ENCODE measurements at regions not wholly inside any gene's neighbourhood (a gene's known extent, or its start where the extent isn't known, plus 50 kb on each side); places are given as distances from the start of the nearest gene placed in this dataset.
A peak's percentile ranks its signal among the peaks of the same experiment; 100 is the strongest.

DNA sequence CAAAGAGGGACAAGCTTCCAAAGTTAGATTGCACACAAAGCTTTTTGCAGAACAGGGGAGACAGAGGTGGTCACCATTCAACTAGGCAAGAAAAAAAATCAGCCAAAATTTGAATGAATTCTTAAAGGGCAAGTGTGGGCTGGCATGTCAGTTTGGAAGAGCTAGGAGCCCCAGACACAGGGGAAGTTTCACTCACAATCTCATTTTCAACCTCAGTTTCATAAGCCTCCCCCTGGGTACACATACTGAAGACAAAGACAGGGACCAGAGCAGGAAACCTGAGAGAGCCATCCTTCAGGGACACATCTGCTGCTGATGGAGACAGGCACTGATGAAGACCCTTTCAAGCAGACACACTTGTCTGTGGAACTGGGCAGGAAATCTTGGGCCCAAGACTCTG is 106.3 kb upstream of the PSMD7 start:
- Histone ChIP-seq H3K27ac (ENCODE audit: low read depth in 1 of 2, low read length in 2 of 2) (no peak overlapping the region), H3K36me3 (ENCODE audit: control insufficient read depth in 1 of 2, insufficient read depth in 2 of 2, low read length in 1 of 2) (no peaks in the 10 kb centered on the region), H3K9me3 (ENCODE audit: control insufficient read depth, low read length) (peaks cover 4% of the 10 kb centered on the region), H3K4me1 (ENCODE audit: control insufficient read depth in 1 of 2, insufficient read depth in 2 of 2, low read length in 2 of 2) (no peaks in the 10 kb centered on the region), H3K27me3 (ENCODE audit: control insufficient read depth in 1 of 2, insufficient read depth in 2 of 2, low read length in 1 of 2) (no peaks in the 10 kb centered on the region), H3K4me3 (ENCODE audit: low read length in 2 of 2) (no peak overlapping the region)
- intact Hi-C loops (cut with DNase I) = loop anchor here in 1 of 2 donors (10.0 kb wide), 1 partner anchor 95 kb away; no protein-coding TSS in a partner anchor
- DNase-seq (no peak), ATAC-seq (ENCODE audit: low FRiP score) (no peak)

DNA sequence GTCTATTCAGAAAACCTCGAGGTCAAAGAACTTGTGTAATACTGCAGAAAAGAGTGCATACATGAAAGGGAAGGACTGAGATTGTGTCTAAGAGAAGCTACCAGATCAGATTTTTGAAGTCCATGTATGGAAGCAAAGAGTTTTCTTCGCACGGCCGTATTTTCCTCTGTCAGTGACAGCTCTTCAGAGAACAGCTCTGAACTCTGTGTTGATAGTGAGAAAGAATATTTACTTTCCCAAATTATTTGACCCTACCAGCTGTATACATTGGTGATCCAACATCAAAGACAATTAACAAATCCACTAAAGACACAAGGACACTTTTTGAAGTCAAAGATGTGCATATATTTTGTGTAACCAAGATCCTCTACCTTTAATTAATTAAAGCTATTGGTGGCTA is 107.8 kb upstream of the PSMD7 start:
- 82 to 85% methylated on average over 4 of the region's 4 CpGs for WGBS, 2 donors
- no peaks in the 10 kb centered on the region for H3K27me3 ChIP-seq (ENCODE audit: control insufficient read depth in 1 of 2, insufficient read depth in 2 of 2, low read length in 1 of 2)
- DNase-seq = no peak

DNA sequence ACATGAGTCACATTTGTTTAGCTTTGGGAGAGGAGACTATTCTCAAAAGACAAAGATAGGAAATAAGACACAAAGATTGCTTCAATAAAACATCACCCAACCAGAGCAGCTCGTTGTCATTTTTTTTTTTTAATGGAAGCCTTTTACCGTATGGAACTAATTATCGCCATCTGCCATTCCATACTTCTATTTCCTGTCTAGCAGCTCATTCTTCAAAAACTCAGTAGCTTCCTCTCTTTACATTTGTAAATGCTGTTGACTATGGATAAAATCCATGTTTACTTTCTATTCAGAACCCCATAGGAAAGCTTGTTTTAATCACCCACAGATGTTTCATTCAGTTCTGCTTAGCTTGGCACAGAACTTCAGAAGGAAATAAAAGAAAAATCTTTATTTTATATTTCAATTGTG is 110.0 kb upstream of the PSMD7 start:
- DNase-seq = no peak
- intact Hi-C loops (cut with DNase I) = no loop called here
- H3K4me3 ChIP-seq (ENCODE audit: low read length in 2 of 2) = no peak overlapping the region
- no peak for ATAC-seq (ENCODE audit: low FRiP score)
- no peaks in the 10 kb centered on the region for H3K36me3 ChIP-seq (ENCODE audit: control insufficient read depth in 1 of 2, insufficient read depth in 2 of 2, low read length in 1 of 2)
- no peak overlapping the region for H3K27ac ChIP-seq (ENCODE audit: low read depth in 1 of 2, low read length in 2 of 2)
- peaks cover 5% of the 10 kb centered on the region for H3K9me3 ChIP-seq (ENCODE audit: control insufficient read depth, low read length)
- H3K27me3 ChIP-seq (ENCODE audit: control insufficient read depth in 1 of 2, insufficient read depth in 2 of 2, low read length in 1 of 2) = no peaks in the 10 kb centered on the region
- no peaks in the 10 kb centered on the region for H3K4me1 ChIP-seq (ENCODE audit: control insufficient read depth in 1 of 2, insufficient read depth in 2 of 2, low read length in 2 of 2)
- 21 to 26% methylated on average over 3 of the region's 3 CpGs for WGBS, 2 donors

More for the DNA sequence above, 107.8 kb upstream of the PSMD7 start:
- Histone ChIP-seq H3K27ac (ENCODE audit: low read depth in 1 of 2, low read length in 2 of 2) (no peak overlapping the region), H3K4me3 (ENCODE audit: low read length in 2 of 2) (no peak overlapping the region), H3K36me3 (ENCODE audit: control insufficient read depth in 1 of 2, insufficient read depth in 2 of 2, low read length in 1 of 2) (no peaks in the 10 kb centered on the region), H3K9me3 (ENCODE audit: control insufficient read depth, low read length) (peaks cover 4% of the 10 kb centered on the region), H3K4me1 (ENCODE audit: control insufficient read depth in 1 of 2, insufficient read depth in 2 of 2, low read length in 2 of 2) (no peaks in the 10 kb centered on the region)
- intact Hi-C loops (cut with DNase I) = no loop called here
- no peak for ATAC-seq (ENCODE audit: low FRiP score)

DNA sequence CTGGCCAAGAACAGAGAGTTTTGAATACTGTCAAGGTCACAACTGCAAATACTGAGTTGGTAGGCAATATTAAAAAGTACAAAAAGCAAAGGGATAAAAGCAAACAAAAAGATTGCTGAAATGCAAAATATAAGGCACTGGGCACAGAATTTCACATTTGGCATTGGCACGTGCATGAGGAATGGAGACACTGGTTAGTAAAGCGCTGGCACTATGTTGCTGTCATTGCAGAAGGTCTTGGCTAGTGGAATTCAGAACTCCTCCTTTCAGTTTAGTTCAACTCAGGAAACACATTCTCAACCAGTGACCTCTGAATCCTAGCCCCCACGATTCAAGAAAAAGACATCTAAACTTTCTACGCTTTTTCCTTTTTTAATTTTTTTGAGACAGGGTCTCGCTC is 111.8 kb upstream of the PSMD7 start:
- intact Hi-C loops (cut with DNase I) = no loop called here
- H3K27me3 ChIP-seq (ENCODE audit: control insufficient read depth in 1 of 2, insufficient read depth in 2 of 2, low read length in 1 of 2) = no peaks in the 10 kb centered on the region
- H3K36me3 ChIP-seq (ENCODE audit: control insufficient read depth in 1 of 2, insufficient read depth in 2 of 2, low read length in 1 of 2) = no peaks in the 10 kb centered on the region
- ATAC-seq (ENCODE audit: low FRiP score) = no peak
- 78 to 84% methylated on average over 5 of the region's 5 CpGs for WGBS, 2 donors
- DNase-seq = no peak
- H3K9me3 ChIP-seq (ENCODE audit: control insufficient read depth, low read length) = peaks cover 3% of the 10 kb centered on the region
- no peaks in the 10 kb centered on the region for H3K4me1 ChIP-seq (ENCODE audit: control insufficient read depth in 1 of 2, insufficient read depth in 2 of 2, low read length in 2 of 2)
- no peak overlapping the region for H3K4me3 ChIP-seq (ENCODE audit: low read length in 2 of 2)
- no peak overlapping the region for H3K27ac ChIP-seq (ENCODE audit: low read depth in 1 of 2, low read length in 2 of 2)

DNA sequence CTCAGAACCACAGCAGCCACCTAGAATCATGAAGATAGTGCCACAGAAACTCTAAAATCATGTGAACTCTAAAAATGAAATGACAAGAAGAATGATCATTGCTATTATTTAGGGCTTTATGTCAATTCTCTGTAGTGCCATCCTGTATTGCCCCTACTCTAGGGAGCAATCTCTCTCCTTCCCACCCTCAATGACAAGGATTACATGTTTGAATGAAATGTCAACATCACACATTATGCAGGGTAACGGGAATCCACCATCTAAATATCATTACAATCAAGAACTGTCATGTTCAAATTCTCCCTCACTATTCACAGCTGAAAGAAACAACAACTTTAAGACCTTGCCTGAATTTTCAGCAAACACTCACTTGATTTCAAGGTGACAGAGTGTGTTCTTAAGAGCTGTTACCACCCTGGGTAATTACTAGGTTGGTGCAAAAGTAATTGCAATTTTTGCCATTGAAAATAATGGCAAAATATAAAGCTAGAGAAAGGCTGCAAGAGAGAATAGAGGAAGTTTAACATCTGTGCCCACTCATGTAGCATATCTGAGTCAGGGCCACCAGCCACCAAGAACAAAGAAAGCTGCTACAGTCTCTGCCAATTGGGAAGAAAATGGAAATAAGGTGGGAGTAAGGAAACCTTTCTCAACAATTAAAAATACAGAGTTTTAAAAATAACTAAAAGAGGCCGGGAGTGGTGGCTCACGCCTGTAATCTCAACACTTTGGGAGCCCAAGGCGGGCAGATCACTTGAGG is 112.8 kb upstream of the PSMD7 start:
- peaks cover 3% of the 10 kb centered on the region for H3K9me3 ChIP-seq (ENCODE audit: control insufficient read depth, low read length)
- DNase-seq (no peak), ATAC-seq (ENCODE audit: low FRiP score) (no peak)
- intact Hi-C loops (cut with DNase I) = no loop called here
- H3K27me3 ChIP-seq (ENCODE audit: control insufficient read depth in 1 of 2, insufficient read depth in 2 of 2, low read length in 1 of 2) = no peaks in the 10 kb centered on the region
- H3K4me1 ChIP-seq (ENCODE audit: control insufficient read depth in 1 of 2, insufficient read depth in 2 of 2, low read length in 2 of 2) = no peaks in the 10 kb centered on the region
- H3K4me3 ChIP-seq (ENCODE audit: low read length in 2 of 2) = no peak overlapping the region
- H3K27ac ChIP-seq (ENCODE audit: low read depth in 1 of 2, low read length in 2 of 2) = no peak overlapping the region
- 67 to 69% methylated on average over 4 of the region's 4 CpGs for WGBS, 2 donors
- no peaks in the 10 kb centered on the region for H3K36me3 ChIP-seq (ENCODE audit: control insufficient read depth in 1 of 2, insufficient read depth in 2 of 2, low read length in 1 of 2)

DNA sequence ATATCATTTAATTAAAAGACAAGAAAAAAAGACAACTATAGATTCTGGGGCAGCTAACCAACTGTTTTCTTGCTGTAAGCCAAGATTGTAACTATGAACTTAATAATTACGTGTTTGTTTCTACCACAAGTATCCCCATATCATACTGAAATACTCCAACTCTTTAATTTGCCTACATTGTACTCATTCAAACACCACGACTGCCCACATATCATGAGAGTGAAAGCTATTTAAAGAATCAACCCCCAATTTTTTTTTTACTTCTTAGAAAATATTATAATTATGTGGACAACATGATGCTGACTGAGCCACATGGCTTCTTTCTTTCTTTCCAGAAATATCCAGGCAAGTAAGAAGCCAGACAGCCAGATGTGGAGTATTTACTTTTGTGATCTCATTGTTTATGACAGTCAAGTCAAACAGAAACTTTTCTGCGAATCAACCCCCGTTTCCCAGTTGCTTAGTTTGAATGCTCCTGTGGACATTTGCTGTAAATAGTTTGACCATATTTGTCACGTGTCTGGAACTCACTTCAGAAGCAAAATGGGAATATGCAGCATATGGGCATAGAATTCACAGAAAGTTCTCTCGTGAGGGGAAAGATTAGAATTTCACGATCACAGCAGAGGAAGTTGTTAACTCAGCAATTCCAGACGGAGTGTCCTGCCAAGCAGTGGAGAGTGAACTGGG is 126.8 kb upstream of the PSMD7 start:
- Histone ChIP-seq H3K27me3 (ENCODE audit: control insufficient read depth in 1 of 2, insufficient read depth in 2 of 2, low read length in 1 of 2) (no peaks in the 10 kb centered on the region), H3K27ac (ENCODE audit: low read depth in 1 of 2, low read length in 2 of 2) (no peak overlapping the region), H3K36me3 (ENCODE audit: control insufficient read depth in 1 of 2, insufficient read depth in 2 of 2, low read length in 1 of 2) (no peaks in the 10 kb centered on the region), H3K9me3 (ENCODE audit: control insufficient read depth, low read length) (no peaks in the 10 kb centered on the region), H3K4me1 (ENCODE audit: control insufficient read depth in 1 of 2, insufficient read depth in 2 of 2, low read length in 2 of 2) (peaks cover 0 to 3% of the 10 kb centered on the region in 2 donors), H3K4me3 (ENCODE audit: low read length in 2 of 2) (peak overlapping the region; percentile 41 to 47)
- DNase-seq (no peak), ATAC-seq (ENCODE audit: low FRiP score) (no peak)
- intact Hi-C loops (cut with DNase I) = no loop called here
- WGBS, 2 donors = 5 to 7% methylated on average over 8 of the region's 8 CpGs

DNA sequence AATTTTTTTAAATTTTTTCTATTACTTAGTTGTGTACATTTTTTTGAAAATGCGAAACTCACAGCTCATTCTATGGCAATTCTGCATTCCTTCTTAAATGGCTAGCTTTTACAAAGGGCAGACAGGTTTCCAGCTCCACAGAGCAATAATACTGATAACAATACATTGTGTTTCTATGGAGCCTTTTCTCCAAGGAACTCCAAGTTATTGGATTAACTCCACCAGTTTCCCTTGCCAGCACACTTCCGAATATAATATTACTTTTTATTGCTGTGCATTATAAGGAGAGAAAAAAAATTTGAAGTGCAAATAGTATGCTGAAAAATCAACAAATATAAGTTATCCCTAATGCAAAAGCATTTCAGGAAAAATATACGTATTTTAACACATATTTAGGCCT is 127.5 kb upstream of the PSMD7 start:
- Histone ChIP-seq H3K4me3 (ENCODE audit: low read length in 2 of 2) (no peak overlapping the region), H3K27me3 (ENCODE audit: control insufficient read depth in 1 of 2, insufficient read depth in 2 of 2, low read length in 1 of 2) (no peaks in the 10 kb centered on the region), H3K27ac (ENCODE audit: low read depth in 1 of 2, low read length in 2 of 2) (no peak overlapping the region), H3K4me1 (ENCODE audit: control insufficient read depth in 1 of 2, insufficient read depth in 2 of 2, low read length in 2 of 2) (peaks cover 0 to 3% of the 10 kb centered on the region in 2 donors), H3K36me3 (ENCODE audit: control insufficient read depth in 1 of 2, insufficient read depth in 2 of 2, low read length in 1 of 2) (no peaks in the 10 kb centered on the region), H3K9me3 (ENCODE audit: control insufficient read depth, low read length) (no peaks in the 10 kb centered on the region)
- ATAC-seq (ENCODE audit: low FRiP score) (no peak), DNase-seq (no peak)
- 25 to 49% methylated on average over 3 of the region's 3 CpGs for WGBS, 2 donors
- intact Hi-C loops (cut with DNase I) = no loop called here

DNA sequence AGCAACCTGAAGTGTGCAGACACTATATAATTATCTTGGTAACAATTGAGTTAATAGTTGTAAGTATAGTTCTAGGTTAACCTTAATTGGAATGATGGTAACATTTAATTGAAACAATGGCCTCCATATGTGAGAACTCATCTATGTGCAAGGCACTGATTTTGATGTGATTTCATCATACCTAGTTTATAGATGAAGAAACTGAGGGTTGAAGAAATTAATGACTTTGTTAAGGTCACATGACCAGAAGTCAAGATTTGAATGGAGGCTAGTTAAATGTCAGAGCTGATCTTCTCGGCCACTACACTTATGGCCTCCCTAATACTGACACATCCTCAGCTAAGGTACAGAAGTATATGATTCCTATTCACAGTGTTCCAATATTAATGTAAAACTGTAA is 128.2 kb upstream of the PSMD7 start:
- 89 to 96% methylated on average over 1 of the region's 1 CpG for WGBS, 2 donors
- Histone ChIP-seq H3K27me3 (ENCODE audit: control insufficient read depth in 1 of 2, insufficient read depth in 2 of 2, low read length in 1 of 2) (no peaks in the 10 kb centered on the region), H3K4me3 (ENCODE audit: low read length in 2 of 2) (no peak overlapping the region), H3K4me1 (ENCODE audit: control insufficient read depth in 1 of 2, insufficient read depth in 2 of 2, low read length in 2 of 2) (peaks cover 0 to 3% of the 10 kb centered on the region in 2 donors), H3K9me3 (ENCODE audit: control insufficient read depth, low read length) (no peaks in the 10 kb centered on the region), H3K27ac (ENCODE audit: low read depth in 1 of 2, low read length in 2 of 2) (no peak overlapping the region), H3K36me3 (ENCODE audit: control insufficient read depth in 1 of 2, insufficient read depth in 2 of 2, low read length in 1 of 2) (no peaks in the 10 kb centered on the region)
- ATAC-seq (ENCODE audit: low FRiP score) = no peak
- intact Hi-C loops (cut with DNase I) = no loop called here
- no peak for DNase-seq

DNA sequence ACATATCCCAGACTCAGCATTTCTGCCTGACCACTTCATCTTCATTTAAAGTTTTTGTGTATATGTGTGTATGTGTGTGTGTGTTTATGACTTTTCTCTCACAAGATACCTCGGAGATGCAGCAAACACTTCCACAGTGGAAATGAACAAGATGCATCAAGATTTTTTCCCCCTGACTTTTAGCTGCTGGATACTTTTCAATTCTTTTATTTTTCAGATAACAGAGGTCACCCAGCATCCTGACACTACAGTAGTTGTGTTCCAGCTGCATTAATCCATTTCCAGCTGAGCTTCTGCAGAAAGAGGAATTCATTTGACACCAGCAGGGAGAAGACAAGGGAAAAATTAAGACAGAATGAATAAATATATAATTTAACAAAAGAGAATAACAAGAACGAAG is 130.2 kb upstream of the PSMD7 start:
- DNase-seq (no peak), ATAC-seq (ENCODE audit: low FRiP score) (no peak)
- intact Hi-C loops (cut with DNase I) = no loop called here
- Histone ChIP-seq H3K4me1 (ENCODE audit: control insufficient read depth in 1 of 2, insufficient read depth in 2 of 2, low read length in 2 of 2) (peaks cover 0 to 3% of the 10 kb centered on the region in 2 donors), H3K4me3 (ENCODE audit: low read length in 2 of 2) (no peak overlapping the region), H3K36me3 (ENCODE audit: control insufficient read depth in 1 of 2, insufficient read depth in 2 of 2, low read length in 1 of 2) (no peaks in the 10 kb centered on the region), H3K27me3 (ENCODE audit: control insufficient read depth in 1 of 2, insufficient read depth in 2 of 2, low read length in 1 of 2) (no peaks in the 10 kb centered on the region), H3K9me3 (ENCODE audit: control insufficient read depth, low read length) (no peaks in the 10 kb centered on the region), H3K27ac (ENCODE audit: low read depth in 1 of 2, low read length in 2 of 2) (no peak overlapping the region)
- WGBS, 2 donors = 60 to 90% methylated on average over 2 of the region's 2 CpGs

Measured in aorta (tissue), 5 donors.